NCI-H526 treated with DMSO at 0.1 percent for 48 hours (cell line): ENCODE measurements at regions not wholly inside any gene's neighbourhood (a gene's known extent, or its start where the extent isn't known, plus 50 kb on each side); places are given as distances from the start of the nearest gene placed in this dataset.

Experiments used
- DNase-seq: peaks from one replicate; lab custom pipeline; 2025; lab: John Stamatoyannopoulos, UW

- no peak for DNase-seq
These were observed 227.1 kb downstream of the AUH start for GRCh38 chr9:91134608-91135007.

GRCh38 chr9:91137391-91137790, 224.3 kb downstream of the AUH start:
- no peak for DNase-seq

GRCh38 chr9:91138760-91139159, 223.0 kb downstream of the AUH start:
- DNase-seq = no peak

GRCh38 chr9:91141407-91141965, 220.2 kb downstream of the AUH start:
- DNase-seq = no peak

GRCh38 chr9:91143162-91143561, 218.6 kb downstream of the AUH start:
- DNase-seq = no peak

- DNase-seq = no peak
These were observed 218.1 kb downstream of the AUH start for GRCh38 chr9:91143642-91144041.

GRCh38 chr9:91144769-91145168, 216.9 kb downstream of the AUH start:
- no peak for DNase-seq

- DNase-seq = no peak
These were observed 216.2 kb downstream of the AUH start for GRCh38 chr9:91145496-91145895.

GRCh38 chr9:91146391-91147019, 215.2 kb downstream of the AUH start:
- DNase-seq = no peak

GRCh38 chr9:91147079-91147708, 214.5 kb downstream of the AUH start:
- no peak for DNase-seq

GRCh38 chr9:91148306-91148705, 213.4 kb downstream of the AUH start:
- no peak for DNase-seq

- no peak for DNase-seq
These were observed 211.3 kb downstream of the AUH start for GRCh38 chr9:91150273-91150997.

GRCh38 chr9:91150998-91151717, 210.6 kb downstream of the AUH start:
- DNase-seq = no peak

- DNase-seq = no peak
These were observed 210.0 kb downstream of the AUH start for GRCh38 chr9:91151718-91152095.

- DNase-seq = no peak
These were observed 207.0 kb downstream of the AUH start for GRCh38 chr9:91154686-91155085.

- no peak for DNase-seq
These were observed 206.5 kb downstream of the AUH start for GRCh38 chr9:91155181-91155580.

GRCh38 chr9:91155746-91156376, 205.9 kb downstream of the AUH start:
- DNase-seq = no peak

GRCh38 chr9:91156451-91157234, 205.1 kb downstream of the AUH start:
- no peak for DNase-seq

- no peak for DNase-seq
These were observed 203.8 kb downstream of the AUH start for GRCh38 chr9:91157883-91158282.

- no peak for DNase-seq
These were observed 203.4 kb downstream of the AUH start for GRCh38 chr9:91158286-91158685.

- no peak for DNase-seq
These were observed 202.8 kb downstream of the AUH start for GRCh38 chr9:91158946-91159345.
